IMR-90 (cell line): ENCODE measurements at regions not wholly inside any gene's neighbourhood (a gene's known extent, or its start where the extent isn't known, plus 50 kb on each side); places are given as distances from the start of the nearest gene placed in this dataset.

ENCODE experiments used
- ATAC-seq: fragments of 200-7000 bp; cut with Tn5 transposase; 2 replicates; pipeline ENCODE4 v1.9.1; 2020; ENCODE audit warnings: low read depth, mild to moderate bottlenecking, moderate library complexity
- BruUV-seq: library from RNA; stranded (reverse); fragments of 400-500 nt; replicated peaks from 2 replicates; lab custom pipeline; 2021; lab: Mats Ljungman, UMichigan
- CTCF ChIA-PET: fragments of 300-600 bp; formaldehyde crosslinking; extraction: SDS; loops from one replicate; lab custom pipeline; 2021; ENCODE audit warnings: antibody characterized with exemption; lab: Yijun Ruan, JAX
- POLR2A ChIA-PET: fragments of 300-600 bp; sonication (Branson Sonifier 250); formaldehyde crosslinking; loops from one replicate; lab custom pipeline; 2022; ENCODE audit warnings: antibody characterized with exemption; ENCODE audit not compliant: unreplicated experiment; lab: Charles Lee
- DNase-seq: peaks from one replicate; pipeline ENCODE4 v3.0.0; 2013
- H2AFZ ChIP-seq: replicated peaks from 2 replicates; pipeline ENCODE3; 2013; ENCODE audit warnings: low read length, mild to moderate bottlenecking; ENCODE audit not compliant: poor library complexity
- H2AK5ac ChIP-seq: 2 replicates; pipeline ENCODE4 v1.6.1; 2013; ENCODE audit warnings: low read depth, low read length, inconsistent platforms
- H2AK9ac ChIP-seq: replicated peaks from 2 replicates; pipeline ENCODE3; 2013; ENCODE audit warnings: mild to moderate bottlenecking, low read depth, low read length, moderate library complexity; ENCODE audit not compliant: poor library complexity
- H2BK120ac ChIP-seq: 2 replicates; pipeline ENCODE4 v1.6.1; 2013; ENCODE audit warnings: low read depth, low read length, inconsistent platforms
- H2BK15ac ChIP-seq: 3 replicates; pipeline ENCODE4 v1.6.1; 2013; ENCODE audit warnings: low read depth, low read length, inconsistent platforms
- H2BK20ac ChIP-seq: 2 replicates; pipeline ENCODE4 v1.6.1; 2013; ENCODE audit warnings: low read depth, mild to moderate bottlenecking, inconsistent platforms, low read length, moderate library complexity
- H2BK5ac ChIP-seq: 2 replicates; pipeline ENCODE4 v1.6.1; 2013; ENCODE audit warnings: mild to moderate bottlenecking, low read depth, low read length, inconsistent platforms; ENCODE audit not compliant: poor library complexity, severe bottlenecking
- H3K14ac ChIP-seq: replicated peaks from 2 replicates; pipeline ENCODE4 v1.6.1; 2013; ENCODE audit warnings: low read depth, low read length, inconsistent platforms
- H3K18ac ChIP-seq: 2 replicates; pipeline ENCODE4 v1.6.1; 2013; ENCODE audit warnings: low read depth, low read length, control low read depth
- H3K23ac ChIP-seq: 2 replicates; pipeline ENCODE4 v1.6.1; 2013; ENCODE audit warnings: low read depth, low read length, inconsistent platforms
- H3K27ac ChIP-seq: 2 replicates; pipeline ENCODE4 v1.5.1; 2013; ENCODE audit warnings: mild to moderate bottlenecking, control low read depth, low read length; ENCODE audit not compliant: insufficient read depth
- H3K27me3 ChIP-seq: 2 replicates; pipeline ENCODE4 v1.6.1; 2013; ENCODE audit warnings: low read length; ENCODE audit not compliant: control insufficient read depth, insufficient read depth
- H3K36me3 ChIP-seq: 2 replicates; pipeline ENCODE4 v1.6.1; 2013; ENCODE audit warnings: low read length, mixed read lengths; ENCODE audit not compliant: control insufficient read depth, insufficient read depth
- H3K4ac ChIP-seq: 2 replicates; pipeline ENCODE4 v1.6.1; 2013; ENCODE audit warnings: low read depth, low read length, inconsistent platforms
- H3K4me1 ChIP-seq: 2 replicates; pipeline ENCODE4 v1.6.1; 2013; ENCODE audit warnings: low read length, mixed read lengths; ENCODE audit not compliant: control insufficient read depth, insufficient read depth
- H3K4me2 ChIP-seq: 2 replicates; pipeline ENCODE4 v1.6.1; 2013; ENCODE audit warnings: low read depth, mild to moderate bottlenecking, control low read depth, low read length, moderate library complexity
- H3K4me3 ChIP-seq: 2 replicates; pipeline ENCODE4 v1.5.1; 2013; ENCODE audit warnings: low read depth, mild to moderate bottlenecking, control low read depth, low read length, moderate library complexity; ENCODE audit not compliant: insufficient read depth
- H3K56ac ChIP-seq: 2 replicates; pipeline ENCODE4 v1.6.1; 2013; ENCODE audit warnings: low read length, inconsistent platforms; ENCODE audit not compliant: insufficient read depth; ENCODE audit errors: extremely low read depth
- H3K79me1 ChIP-seq, 2 experiments: 2 replicates each; pipeline ENCODE4 v1.6.1; 2013; ENCODE audit warnings: low read length in 2 of 2, inconsistent platforms in 1 of 2, low read depth in 1 of 2
- H3K9ac ChIP-seq: 2 replicates; pipeline ENCODE4 v1.6.1; 2013; ENCODE audit warnings: low read depth, low read length, control low read depth
- H3K9me1 ChIP-seq: 2 replicates; pipeline ENCODE4 v1.6.1; 2013; ENCODE audit warnings: low read length, inconsistent platforms; ENCODE audit not compliant: insufficient read depth
- H3K9me3 ChIP-seq: 2 replicates; pipeline ENCODE4 v1.6.1; 2013; ENCODE audit warnings: low read length; ENCODE audit not compliant: control insufficient read depth, insufficient read depth
- H4K20me1 ChIP-seq: 2 replicates; pipeline ENCODE4 v1.6.1; 2013; ENCODE audit warnings: low read length, inconsistent platforms; ENCODE audit not compliant: insufficient read depth
- H4K5ac ChIP-seq: 2 replicates; pipeline ENCODE4 v1.6.1; 2013; ENCODE audit warnings: mild to moderate bottlenecking, low read depth, low read length, control low read depth
- H4K8ac ChIP-seq, 2 experiments: 2 replicates each; pipeline ENCODE4 v1.6.1; 2013; ENCODE audit warnings: low read depth in 2 of 2, low read length in 2 of 2, control low read depth in 1 of 2, inconsistent platforms in 1 of 2
- H4K91ac ChIP-seq: 2 replicates; pipeline ENCODE4 v1.6.1; 2013; ENCODE audit warnings: low read depth, low read length, inconsistent platforms; ENCODE audit not compliant: insufficient read depth
- BHLHE40 ChIP-seq: fragments of 150-350 bp; IDR thresholded peaks from 2 replicates; pipeline ENCODE4 v1.6.1; 2016; ENCODE audit warnings: mild to moderate bottlenecking, low read depth, low read length
- CEBPB ChIP-seq: IDR thresholded peaks from 2 replicates; pipeline ENCODE4 v1.6.1; 2012; ENCODE audit warnings: low read depth, low read length, improper control_type of control experiment
- CHD1 ChIP-seq: IDR thresholded peaks from 2 replicates; pipeline ENCODE4 v1.6.1; 2012; ENCODE audit warnings: low read depth, low read length, improper control_type of control experiment
- FOS ChIP-seq: fragments of 150-350 bp; IDR thresholded peaks from 2 replicates; pipeline ENCODE4 v1.6.1; 2016; ENCODE audit warnings: low read depth, low read length
- MAFK ChIP-seq: IDR thresholded peaks from 2 replicates; pipeline ENCODE4 v1.6.1; 2012; ENCODE audit warnings: low read depth, low read length, improper control_type of control experiment
- MAZ ChIP-seq: IDR thresholded peaks from 2 replicates; pipeline ENCODE4 v1.6.1; 2012; ENCODE audit warnings: low read depth, mild to moderate bottlenecking, low read length, improper control_type of control experiment, moderate library complexity, borderline replicate concordance
- MXI1 ChIP-seq: IDR thresholded peaks from 2 replicates; pipeline ENCODE4 v1.6.1; 2012; ENCODE audit warnings: low read depth, mild to moderate bottlenecking, low read length, moderate library complexity, borderline replicate concordance
- NFE2L2 ChIP-seq: fragments of 150-350 bp; IDR thresholded peaks from 2 replicates; pipeline ENCODE4 v1.6.1; 2016; ENCODE audit warnings: low read depth, mild to moderate bottlenecking, low read length
- POLR2A ChIP-seq: IDR thresholded peaks from 2 replicates; pipeline ENCODE4 v1.6.1; 2012; ENCODE audit warnings: mild to moderate bottlenecking, low read depth, low read length
- RAD21 ChIP-seq: IDR thresholded peaks from 2 replicates; pipeline ENCODE4 v1.6.1; 2012; ENCODE audit warnings: low read length, improper control_type of control experiment
- RCOR1 ChIP-seq: IDR thresholded peaks from 2 replicates; pipeline ENCODE4 v1.6.1; 2012; ENCODE audit warnings: mild to moderate bottlenecking, low read length, improper control_type of control experiment; ENCODE audit not compliant: insufficient replicate concordance
- RFX5 ChIP-seq: IDR thresholded peaks from 2 replicates; pipeline ENCODE4 v1.8.0; 2012; ENCODE audit warnings: low read depth, mild to moderate bottlenecking, low read length, moderate library complexity
- SMC3 ChIP-seq: fragments of 150-350 bp; IDR thresholded peaks from 2 replicates; pipeline ENCODE4 v1.6.1; 2016; ENCODE audit warnings: low read depth, mild to moderate bottlenecking, antibody characterized with exemption, low read length, moderate library complexity
- WGBS, 2 experiments: methylation state at CpG; one replicate each; pipeline versions ENCODE4 v1.1.5 to v1.1.7; 2013; ENCODE audit warnings: missing lambda C conversion rate in 2 of 2; ENCODE audit not compliant: insufficient read length in 1 of 2; ENCODE audit errors: extremely low coverage in 2 of 2; 5-methylcytosine and 5-hydroxymethylcytosine counted together
- dilution Hi-C: fragments of 300-500 bp; cut with HindIII; formaldehyde crosslinking; loops from one replicate; pipeline ENCODE4 v1.14.3; 2018; ENCODE audit warnings: low sequenced_read_pairs; ENCODE audit not compliant: unreplicated experiment
- in situ Hi-C: fragments of 300-500 bp; cut with MboI; formaldehyde crosslinking; loops from 3 replicates; pipeline ENCODE4 v1.14.3; 2019; ENCODE audit warnings: low sequenced_read_pairs, inconsistent platforms, mixed read lengths
- intact Hi-C: fragments of 100-400 bp; cut with micrococcal nuclease; formaldehyde crosslinking; loops from 2 replicates; pipeline ENCODE4 v1.10.0; 2022
- TF ChIP-seq, protein P1 (sequence below): fragments of 150-350 bp; IDR thresholded peaks from 2 replicates; pipeline ENCODE4 v1.6.1; 2017; ENCODE audit warnings: mild to moderate bottlenecking, antibody characterized with exemption, low read length, low read depth
- TF ChIP-seq, protein P2 (sequence below): conservative IDR thresholded peaks from 2 replicates; pipeline ENCODE4 v1.5.1; 2012; ENCODE audit warnings: mild to moderate bottlenecking, low read depth, low read length, improper control_type of control experiment
- TF ChIP-seq, protein P3 (sequence below): fragments of 150-350 bp; IDR thresholded peaks from 2 replicates; pipeline ENCODE4 v1.6.1; 2016; ENCODE audit warnings: low read depth, mild to moderate bottlenecking, low read length, moderate library complexity, borderline replicate concordance

DNA sequence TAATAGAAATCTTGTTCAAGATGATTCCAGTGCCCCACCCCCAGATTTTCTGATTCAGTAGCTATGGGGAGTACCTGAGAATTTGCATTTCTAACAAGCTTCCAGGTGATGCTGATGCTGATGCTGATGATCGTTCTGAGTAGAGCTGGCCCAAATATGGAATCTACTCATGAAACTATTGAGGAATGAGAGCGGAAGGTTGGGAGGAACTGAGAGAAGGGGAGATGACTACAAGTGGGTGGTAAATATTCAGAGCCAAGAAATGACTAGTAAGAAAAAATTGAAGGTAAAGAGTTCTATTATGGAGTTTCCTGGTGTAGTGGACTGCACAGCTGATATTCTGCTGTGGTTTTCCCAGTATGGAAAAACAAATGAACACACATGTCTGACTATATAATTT, 235.4 kb upstream of the FN1 start:
- Histone ChIP-seq H4K20me1 (no peaks in the 10 kb centered on the region), H4K5ac (no peak overlapping the region), H3K56ac (no peak overlapping the region), H2AFZ (no peak overlapping the region), H3K9ac (no peak overlapping the region), H3K9me3 (no peaks in the 10 kb centered on the region), H3K4ac (no peak overlapping the region), H2BK120ac (no peak overlapping the region), H2BK20ac (no peak overlapping the region), H2AK5ac (no peak overlapping the region), H3K4me3 (no peak overlapping the region), H3K79me1 (no peaks in the 10 kb centered on the region), H3K4me1 (no peaks in the 10 kb centered on the region), H3K14ac (no peak overlapping the region), H3K18ac (no peak overlapping the region), H3K23ac (no peak overlapping the region), H4K8ac (no peak overlapping the region), H3K4me2 (no peak overlapping the region), H2BK5ac (no peak overlapping the region), H3K27me3 (no peaks in the 10 kb centered on the region), H2AK9ac (no peak overlapping the region), H4K91ac (no peak overlapping the region), H3K9me1 (no peaks in the 10 kb centered on the region), H3K36me3 (no peaks in the 10 kb centered on the region), H3K27ac (no peak overlapping the region), H2BK15ac (no peak overlapping the region)
- ATAC-seq: no peak
- TF ChIP-seq FOS (no peak), MXI1 (no peak), BHLHE40 (no peak), CEBPB (no peak), SMC3 (no peak), RAD21 (no peak), POLR2A (no peak), MAFK (no peak), NFE2L2 (no peak), RFX5 (no peak), RCOR1 (no peak), CHD1 (no peak), MAZ (no peak)
- TF ChIP-seq, protein P1, sequence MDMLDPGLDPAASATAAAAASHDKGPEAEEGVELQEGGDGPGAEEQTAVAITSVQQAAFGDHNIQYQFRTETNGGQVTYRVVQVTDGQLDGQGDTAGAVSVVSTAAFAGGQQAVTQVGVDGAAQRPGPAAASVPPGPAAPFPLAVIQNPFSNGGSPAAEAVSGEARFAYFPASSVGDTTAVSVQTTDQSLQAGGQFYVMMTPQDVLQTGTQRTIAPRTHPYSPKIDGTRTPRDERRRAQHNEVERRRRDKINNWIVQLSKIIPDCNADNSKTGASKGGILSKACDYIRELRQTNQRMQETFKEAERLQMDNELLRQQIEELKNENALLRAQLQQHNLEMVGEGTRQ: no peak
- TF ChIP-seq, protein P2, sequence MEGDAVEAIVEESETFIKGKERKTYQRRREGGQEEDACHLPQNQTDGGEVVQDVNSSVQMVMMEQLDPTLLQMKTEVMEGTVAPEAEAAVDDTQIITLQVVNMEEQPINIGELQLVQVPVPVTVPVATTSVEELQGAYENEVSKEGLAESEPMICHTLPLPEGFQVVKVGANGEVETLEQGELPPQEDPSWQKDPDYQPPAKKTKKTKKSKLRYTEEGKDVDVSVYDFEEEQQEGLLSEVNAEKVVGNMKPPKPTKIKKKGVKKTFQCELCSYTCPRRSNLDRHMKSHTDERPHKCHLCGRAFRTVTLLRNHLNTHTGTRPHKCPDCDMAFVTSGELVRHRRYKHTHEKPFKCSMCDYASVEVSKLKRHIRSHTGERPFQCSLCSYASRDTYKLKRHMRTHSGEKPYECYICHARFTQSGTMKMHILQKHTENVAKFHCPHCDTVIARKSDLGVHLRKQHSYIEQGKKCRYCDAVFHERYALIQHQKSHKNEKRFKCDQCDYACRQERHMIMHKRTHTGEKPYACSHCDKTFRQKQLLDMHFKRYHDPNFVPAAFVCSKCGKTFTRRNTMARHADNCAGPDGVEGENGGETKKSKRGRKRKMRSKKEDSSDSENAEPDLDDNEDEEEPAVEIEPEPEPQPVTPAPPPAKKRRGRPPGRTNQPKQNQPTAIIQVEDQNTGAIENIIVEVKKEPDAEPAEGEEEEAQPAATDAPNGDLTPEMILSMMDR: no peak
- TF ChIP-seq, protein P3, sequence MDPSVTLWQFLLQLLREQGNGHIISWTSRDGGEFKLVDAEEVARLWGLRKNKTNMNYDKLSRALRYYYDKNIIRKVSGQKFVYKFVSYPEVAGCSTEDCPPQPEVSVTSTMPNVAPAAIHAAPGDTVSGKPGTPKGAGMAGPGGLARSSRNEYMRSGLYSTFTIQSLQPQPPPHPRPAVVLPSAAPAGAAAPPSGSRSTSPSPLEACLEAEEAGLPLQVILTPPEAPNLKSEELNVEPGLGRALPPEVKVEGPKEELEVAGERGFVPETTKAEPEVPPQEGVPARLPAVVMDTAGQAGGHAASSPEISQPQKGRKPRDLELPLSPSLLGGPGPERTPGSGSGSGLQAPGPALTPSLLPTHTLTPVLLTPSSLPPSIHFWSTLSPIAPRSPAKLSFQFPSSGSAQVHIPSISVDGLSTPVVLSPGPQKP: no peak
- ChIA-PET CTCF (interaction anchor here (0.6 to 1.0 kb wide), 3 partner anchors 169 to 654 kb away, joined by 3 to 4 read pairs (median 3); no protein-coding TSS in a partner anchor), POLR2A (no interaction called here)
- dilution Hi-C loops: no loop called here
- WGBS, 2 experiments: 100% methylated on average over 2 of the region's 2 CpGs; no CpG with 5 or more reads in 1 of the 2 experiments
- intact Hi-C loops: no loop called here
- no peak for DNase-seq
- in situ Hi-C loops: no loop called here
- no TSS peak for BruUV-seq
